Mucosa of stomach (tissue), 1 donor: ENCODE measurements at regions not wholly inside any gene's neighbourhood (a gene's known extent, or its start where the extent isn't known, plus 50 kb on each side); places are given as distances from the start of the nearest gene placed in this dataset.
A peak's percentile ranks its signal among the peaks of the same experiment; 100 is the strongest.

ENCODE experiments used
- H3K27me3 ChIP-seq: one replicate; pipeline ENCODE4 v1.7.0; 2013; ENCODE audit warnings: mild to moderate bottlenecking, low read length; ENCODE audit not compliant: control insufficient read depth, insufficient read depth
- H3K36me3 ChIP-seq: one replicate; pipeline ENCODE4 v1.7.0; 2013; ENCODE audit warnings: low read length; ENCODE audit not compliant: control insufficient read depth, insufficient read depth
- H3K4me1 ChIP-seq: one replicate; pipeline ENCODE4 v1.7.0; 2013; ENCODE audit warnings: mild to moderate bottlenecking, low read length; ENCODE audit not compliant: control insufficient read depth, insufficient read depth
- H3K4me3 ChIP-seq: one replicate; pipeline ENCODE4 v1.7.0; 2013; ENCODE audit warnings: low read length
- H3K9ac ChIP-seq: one replicate; pipeline ENCODE4 v1.7.0; 2013; ENCODE audit warnings: mild to moderate bottlenecking, low read length, moderate library complexity
- H3K9me3 ChIP-seq: one replicate; pipeline ENCODE4 v1.7.0; 2013; ENCODE audit warnings: mild to moderate bottlenecking, low read length, moderate library complexity; ENCODE audit not compliant: control insufficient read depth
- donor health status: Pancreatic carcinoma.

DNA sequence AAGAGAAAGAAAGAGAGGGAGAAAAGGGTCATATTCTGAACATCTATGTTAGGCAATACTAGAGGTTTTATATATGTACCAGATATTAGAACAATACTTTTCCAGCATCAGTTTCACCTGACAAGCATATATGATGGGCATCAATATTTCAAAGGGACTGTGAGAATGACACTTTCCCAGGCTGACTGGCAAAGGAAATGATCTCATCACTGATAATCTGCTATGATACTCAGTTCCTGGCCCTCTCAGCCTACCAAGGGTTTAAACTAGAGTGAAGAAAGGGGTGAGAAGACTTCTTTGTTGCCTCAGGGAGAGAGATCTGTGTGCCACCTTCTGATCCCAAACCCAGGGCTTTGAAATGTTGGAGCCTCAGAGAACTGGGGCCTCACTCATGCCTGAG, 183.5 kb downstream of the TTC8 start:
- Histone ChIP-seq H3K4me3 (no peak overlapping the region), H3K27me3 (no peaks in the 10 kb centered on the region), H3K4me1 (peaks cover 4% of the 10 kb centered on the region), H3K36me3 (no peaks in the 10 kb centered on the region), H3K9ac (no peak overlapping the region), H3K9me3 (no peaks in the 10 kb centered on the region)

DNA sequence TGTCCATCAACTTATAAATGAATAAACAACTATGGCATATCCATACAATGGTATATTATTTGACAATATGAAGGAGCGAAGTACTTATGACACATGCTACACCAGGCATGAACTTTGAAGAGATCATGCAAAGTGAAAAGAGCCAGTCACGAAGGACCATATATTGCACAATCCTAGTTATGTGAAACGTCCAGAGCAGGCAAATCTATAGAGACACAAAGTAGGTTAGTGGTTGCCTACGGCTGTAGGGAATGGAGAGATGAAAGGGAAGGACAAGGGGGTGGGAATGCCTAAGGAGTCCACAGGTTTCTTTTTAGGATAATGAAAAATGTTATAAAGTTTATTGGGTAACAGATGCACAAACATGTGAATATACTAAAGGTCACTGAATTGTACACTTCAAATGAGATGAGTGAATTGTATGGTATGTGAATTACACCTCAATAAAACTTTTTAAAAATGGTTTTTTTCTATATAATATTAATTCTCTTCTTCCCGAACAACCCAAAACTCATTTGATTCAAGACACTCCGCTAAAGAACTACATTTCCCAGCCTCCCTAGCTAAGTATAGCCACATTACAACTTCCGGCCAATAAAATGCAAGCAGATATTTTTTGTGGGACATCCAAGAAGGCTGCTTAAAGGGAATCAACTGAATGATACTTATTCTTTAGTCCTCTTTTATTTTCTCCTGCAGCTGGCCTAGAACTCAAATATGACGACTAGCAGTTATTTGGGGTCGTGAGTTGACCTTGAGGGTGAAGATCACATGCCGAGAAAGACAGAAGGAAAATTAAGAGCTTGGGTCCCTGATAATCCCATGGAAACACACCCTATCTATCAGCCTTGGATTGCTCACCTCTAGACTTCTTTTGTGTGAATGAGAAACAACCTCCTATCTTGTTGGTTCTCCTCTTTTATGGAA, 187.2 kb downstream of the TTC8 start:
- H3K9me3 ChIP-seq = no peaks in the 10 kb centered on the region
- no peak overlapping the region for H3K9ac ChIP-seq
- no peaks in the 10 kb centered on the region for H3K27me3 ChIP-seq
- H3K4me1 ChIP-seq = no peaks in the 10 kb centered on the region
- peak overlapping the region; percentile 6 for H3K4me3 ChIP-seq
- no peaks in the 10 kb centered on the region for H3K36me3 ChIP-seq

DNA sequence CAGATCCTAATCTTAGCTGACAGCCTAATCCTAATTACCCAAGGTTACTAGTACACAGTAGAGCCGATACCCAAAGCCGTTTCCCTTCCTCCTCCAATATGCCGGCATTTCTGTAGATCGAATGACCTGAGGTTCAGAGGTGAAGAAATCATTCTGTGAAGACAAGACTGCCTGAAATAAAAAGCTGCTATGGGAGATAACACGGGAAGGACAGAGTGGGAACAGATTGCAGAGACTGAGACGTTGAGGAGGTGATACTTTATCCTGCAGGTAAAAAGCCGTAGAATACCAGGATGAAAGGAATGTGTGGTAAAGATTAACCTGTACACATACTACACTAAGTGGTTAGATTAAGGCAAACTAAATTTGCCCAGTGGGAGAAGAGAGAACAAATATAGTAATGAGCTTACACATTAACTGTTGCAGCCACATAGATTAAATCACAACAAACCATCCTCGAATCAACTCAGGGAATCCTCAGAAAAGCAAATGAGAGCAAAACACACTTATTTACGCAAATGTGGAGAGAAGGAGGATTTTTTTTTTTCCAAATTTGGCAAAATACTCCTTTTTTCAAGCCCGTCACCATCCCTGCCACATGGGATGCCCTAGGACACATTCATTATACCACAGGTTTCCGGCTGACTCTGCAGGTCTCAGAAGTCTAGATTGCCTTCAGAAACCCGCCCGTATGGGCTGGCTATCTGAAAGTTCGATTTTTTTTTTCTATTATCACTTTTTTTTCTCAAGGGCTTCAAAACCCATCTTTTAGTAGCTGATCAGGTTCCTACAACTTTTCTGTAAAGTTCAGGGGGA, 188.0 kb downstream of the TTC8 start:
- Histone ChIP-seq H3K4me3 (peak overlapping the region; percentile 6), H3K36me3 (no peaks in the 10 kb centered on the region), H3K9me3 (no peaks in the 10 kb centered on the region), H3K4me1 (no peaks in the 10 kb centered on the region), H3K27me3 (no peaks in the 10 kb centered on the region), H3K9ac (no peak overlapping the region)

DNA sequence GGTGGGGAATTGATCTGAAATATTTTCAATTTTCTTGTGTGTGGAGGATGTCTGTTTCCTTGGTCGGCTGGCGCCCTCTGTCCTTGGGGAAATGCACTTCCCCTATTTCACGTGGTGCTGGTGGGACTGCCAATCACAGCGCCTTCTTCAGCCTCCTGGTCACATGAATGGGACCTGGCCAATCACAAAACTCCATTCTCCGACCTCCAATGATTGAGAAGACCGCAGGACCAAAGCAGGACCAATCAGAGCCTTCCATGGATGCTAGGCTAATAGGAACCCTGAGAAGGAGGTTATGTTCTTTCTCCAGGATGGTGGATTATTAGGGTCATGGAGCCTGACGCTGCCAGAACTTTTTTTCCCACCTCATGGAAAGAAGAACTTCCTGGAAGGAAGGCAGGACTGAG, 188.7 kb downstream of the TTC8 start:
- Histone ChIP-seq H3K27me3 (no peaks in the 10 kb centered on the region), H3K36me3 (no peaks in the 10 kb centered on the region), H3K4me3 (no peak overlapping the region), H3K4me1 (no peaks in the 10 kb centered on the region), H3K9ac (no peak overlapping the region), H3K9me3 (no peaks in the 10 kb centered on the region)

DNA sequence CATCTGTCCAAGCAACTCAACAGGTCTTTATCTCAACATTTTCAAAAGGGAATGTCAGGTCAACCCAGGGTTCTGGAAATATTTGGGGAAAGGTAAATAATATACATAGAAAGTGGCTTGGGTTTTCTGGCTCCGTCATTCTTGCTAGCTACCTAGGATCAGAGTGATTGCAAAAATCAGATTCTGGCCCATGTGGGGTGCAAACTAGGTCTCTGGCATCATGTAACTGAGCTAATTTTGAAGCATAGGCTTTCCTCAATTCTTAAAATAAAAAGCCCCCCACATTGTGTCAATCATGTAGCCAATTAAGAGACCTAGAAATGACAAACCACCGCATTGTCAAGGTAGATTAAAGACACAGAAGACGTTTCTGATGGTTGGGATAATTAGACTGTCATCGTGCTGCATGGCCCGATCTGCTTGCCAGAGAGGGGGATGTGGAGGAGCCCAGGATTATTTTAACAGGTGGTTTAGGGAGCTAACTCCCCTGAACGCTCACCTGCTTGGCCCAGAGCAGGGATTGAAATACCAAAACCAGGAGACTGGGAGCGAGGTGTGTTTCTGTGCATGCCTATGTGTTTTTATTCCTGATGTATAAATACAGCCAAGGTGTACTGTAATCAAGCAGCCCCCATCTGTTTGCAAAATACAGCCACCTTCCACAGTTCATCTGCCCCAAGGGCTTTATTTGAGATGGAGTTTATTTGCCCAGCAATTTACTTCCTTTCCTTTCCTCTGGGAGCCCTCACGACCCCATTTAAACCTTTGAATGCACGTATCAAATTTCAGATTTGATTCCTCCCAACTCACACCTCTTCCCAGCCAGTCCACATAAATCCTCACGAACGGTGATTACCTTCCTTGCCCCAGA, 189.5 kb downstream of the TTC8 start:
- no peaks in the 10 kb centered on the region for H3K36me3 ChIP-seq
- no peaks in the 10 kb centered on the region for H3K27me3 ChIP-seq
- no peak overlapping the region for H3K4me3 ChIP-seq
- H3K9ac ChIP-seq = no peak overlapping the region
- H3K9me3 ChIP-seq = no peaks in the 10 kb centered on the region
- no peaks in the 10 kb centered on the region for H3K4me1 ChIP-seq

DNA sequence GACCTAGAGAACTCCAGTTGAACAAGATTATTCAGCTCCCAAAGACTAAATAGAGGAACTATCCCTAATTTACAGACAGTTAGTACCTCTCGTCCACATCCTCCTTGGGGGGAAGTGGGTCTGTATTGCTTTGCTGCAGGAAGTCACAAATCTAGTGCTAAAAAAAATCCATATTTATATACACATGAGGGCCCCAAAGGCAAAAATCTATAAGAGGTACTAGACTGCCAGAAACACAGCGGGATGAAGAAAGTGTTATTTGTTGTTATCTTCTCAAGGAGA, 190.1 kb downstream of the TTC8 start:
- Histone ChIP-seq H3K4me3 (no peak overlapping the region), H3K36me3 (no peaks in the 10 kb centered on the region), H3K27me3 (no peaks in the 10 kb centered on the region), H3K9me3 (no peaks in the 10 kb centered on the region), H3K9ac (no peak overlapping the region), H3K4me1 (no peaks in the 10 kb centered on the region)

DNA sequence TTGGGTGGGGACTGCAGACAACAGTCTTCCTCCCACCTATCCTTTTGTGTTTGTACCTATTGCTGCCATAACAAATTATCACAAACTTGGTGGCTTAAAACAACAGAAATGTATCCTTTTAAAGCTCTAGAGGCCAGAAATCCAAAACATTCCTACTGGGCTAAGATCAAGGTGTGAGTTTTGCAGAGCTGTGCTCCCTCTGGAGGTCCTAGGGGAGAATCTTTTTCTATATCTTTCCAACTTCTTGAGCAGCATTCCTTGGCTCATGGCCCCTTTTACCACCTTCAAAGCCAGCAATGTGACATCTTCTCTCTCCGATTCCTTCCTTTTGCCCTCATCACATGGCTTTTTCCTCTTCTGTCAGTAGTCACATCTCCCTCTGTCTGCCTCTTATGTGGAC, 190.6 kb downstream of the TTC8 start:
- Histone ChIP-seq H3K27me3 (no peaks in the 10 kb centered on the region), H3K4me3 (no peak overlapping the region), H3K36me3 (no peaks in the 10 kb centered on the region)

DNA sequence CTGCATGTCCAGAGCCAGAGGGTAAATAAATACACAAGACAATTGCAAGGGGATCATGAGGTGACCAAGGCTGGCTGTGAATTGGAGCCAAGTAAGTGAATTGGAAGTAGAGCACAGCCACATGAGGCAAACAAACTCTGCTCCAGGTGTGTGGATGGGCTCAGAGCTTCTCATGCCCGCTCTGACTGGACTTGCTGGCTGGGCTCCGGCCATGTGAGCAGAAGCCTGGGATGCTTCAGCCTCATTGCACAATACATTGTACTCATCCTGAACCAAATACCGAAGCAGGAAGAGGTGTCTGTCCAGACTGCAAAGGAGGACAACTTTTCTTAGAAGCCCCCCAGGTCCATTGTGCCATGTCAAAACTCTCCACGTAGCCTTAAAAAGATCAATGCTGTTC, 193.0 kb downstream of the TTC8 start:
- Histone ChIP-seq H3K4me3 (no peak overlapping the region), H3K36me3 (no peaks in the 10 kb centered on the region), H3K27me3 (no peaks in the 10 kb centered on the region), H3K4me1 (no peaks in the 10 kb centered on the region), H3K9me3 (no peaks in the 10 kb centered on the region), H3K9ac (no peak overlapping the region)

More for the DNA sequence above, 190.6 kb downstream of the TTC8 start:
- Histone ChIP-seq H3K4me1 (no peaks in the 10 kb centered on the region), H3K9ac (no peak overlapping the region), H3K9me3 (no peaks in the 10 kb centered on the region)

DNA sequence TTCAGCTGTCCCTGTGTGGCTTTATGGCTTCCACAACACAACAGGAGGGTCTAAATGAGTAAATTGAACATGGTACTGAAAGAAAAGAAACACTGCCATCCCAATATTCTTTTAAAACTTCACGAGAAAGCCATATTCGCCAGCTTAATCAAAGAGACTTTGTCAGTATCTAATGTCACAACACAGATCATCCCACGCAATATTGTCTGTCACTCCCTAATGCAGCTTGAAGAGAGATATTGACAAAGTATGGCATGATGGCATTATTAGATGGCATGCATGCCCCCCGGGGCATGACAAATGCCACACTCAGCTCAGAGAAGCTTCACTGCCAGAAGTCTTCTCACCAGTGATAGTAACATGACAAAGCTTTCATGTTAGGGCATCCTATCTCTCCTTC, 197.8 kb downstream of the TTC8 start:
- peaks cover 19% of the 10 kb centered on the region for H3K27me3 ChIP-seq
- H3K4me3 ChIP-seq = no peak overlapping the region
- no peaks in the 10 kb centered on the region for H3K9me3 ChIP-seq
- H3K36me3 ChIP-seq = no peaks in the 10 kb centered on the region
- H3K4me1 ChIP-seq = no peaks in the 10 kb centered on the region
- no peak overlapping the region for H3K9ac ChIP-seq

DNA sequence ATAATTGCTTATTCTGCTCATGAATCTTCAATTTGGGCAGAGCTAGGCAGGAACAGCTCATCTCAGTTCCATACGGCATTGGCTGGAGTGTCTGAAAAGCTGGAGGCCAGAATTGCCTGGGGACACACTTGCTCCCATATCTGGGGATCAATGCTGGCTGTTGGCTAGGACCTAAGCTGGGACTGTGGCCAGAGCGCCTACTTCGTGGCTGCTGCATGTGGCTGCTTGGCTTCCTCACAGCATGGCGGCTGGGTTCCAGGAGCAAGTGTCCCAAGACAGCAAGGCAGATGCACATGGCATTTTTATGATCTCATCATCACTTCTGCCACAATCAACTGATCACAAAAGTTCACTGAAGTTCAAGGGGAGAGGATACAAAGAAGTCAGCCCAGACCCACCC, 200.2 kb downstream of the TTC8 start:
- Histone ChIP-seq H3K9ac (no peak overlapping the region), H3K9me3 (no peaks in the 10 kb centered on the region), H3K4me3 (no peak overlapping the region), H3K4me1 (peaks cover 7% of the 10 kb centered on the region), H3K27me3 (peaks cover 29% of the 10 kb centered on the region), H3K36me3 (no peaks in the 10 kb centered on the region)

DNA sequence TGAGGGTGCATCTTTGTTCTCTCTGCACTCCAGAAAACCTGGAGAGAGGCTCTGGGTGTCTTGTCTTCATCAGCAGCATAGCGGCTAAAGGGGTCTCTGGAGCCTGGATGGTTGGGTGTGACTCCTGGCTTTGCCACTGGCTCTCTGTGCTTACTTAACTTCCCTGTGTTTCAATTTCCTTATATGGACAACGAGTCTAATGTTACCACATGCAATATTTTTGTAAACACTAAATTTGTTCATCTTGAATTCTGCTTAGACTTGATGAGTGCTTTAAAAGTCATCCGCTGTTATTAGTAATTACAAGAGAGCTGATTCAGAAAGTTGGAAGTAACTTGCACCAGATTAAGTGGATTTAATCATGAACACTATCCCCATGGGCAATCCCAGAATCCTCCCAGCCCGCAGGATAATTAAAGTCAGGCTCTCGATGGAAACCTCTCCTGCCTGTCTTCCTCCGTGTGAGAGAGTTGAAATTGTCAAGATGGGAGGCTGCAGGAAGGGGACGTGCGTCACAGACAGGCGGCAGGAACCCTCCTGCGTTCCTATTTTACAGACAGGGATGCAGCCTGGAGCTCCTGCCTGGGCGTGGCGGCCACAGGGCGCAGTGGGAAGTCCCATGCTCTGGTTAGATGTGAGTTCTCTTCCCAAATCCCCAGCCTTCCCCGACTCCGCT, 201.2 kb downstream of the TTC8 start:
- peaks cover 29% of the 10 kb centered on the region for H3K27me3 ChIP-seq
- H3K9ac ChIP-seq = no peak overlapping the region

More for the DNA sequence above, 201.2 kb downstream of the TTC8 start:
- Histone ChIP-seq H3K9me3 (no peaks in the 10 kb centered on the region), H3K4me1 (peaks cover 7% of the 10 kb centered on the region), H3K36me3 (no peaks in the 10 kb centered on the region), H3K4me3 (no peak overlapping the region)
